ENCODE measurements at regions not wholly inside any gene's neighbourhood (a gene's known extent, or its start where the extent isn't known, plus 50 kb on each side); places are given as distances from the start of the nearest gene placed in this dataset.

DNA sequence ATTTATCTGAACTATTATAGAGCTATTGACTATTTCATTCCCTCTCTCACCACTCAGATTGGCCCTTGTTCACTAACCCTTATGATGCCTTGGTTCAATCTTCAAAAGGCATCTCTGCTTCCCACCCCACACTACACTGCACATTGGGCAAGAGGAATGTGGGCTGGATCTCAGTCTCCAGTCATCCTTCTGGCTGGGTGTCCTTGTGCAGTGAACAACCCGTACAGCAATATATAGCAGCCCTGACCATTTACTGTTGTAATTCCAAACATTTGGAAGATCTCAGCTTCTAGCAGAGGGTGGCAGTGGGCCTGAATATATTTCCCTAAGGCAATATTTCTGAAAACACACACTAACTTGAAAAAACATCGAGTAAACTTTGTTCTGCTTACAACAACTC lies 199.2 kb upstream of the GDNF start:
- H3K9me3 Mint-ChIP-seq, result no peaks in the 10 kb centered on the region
- TF ChIP-seq, protein P1, sequence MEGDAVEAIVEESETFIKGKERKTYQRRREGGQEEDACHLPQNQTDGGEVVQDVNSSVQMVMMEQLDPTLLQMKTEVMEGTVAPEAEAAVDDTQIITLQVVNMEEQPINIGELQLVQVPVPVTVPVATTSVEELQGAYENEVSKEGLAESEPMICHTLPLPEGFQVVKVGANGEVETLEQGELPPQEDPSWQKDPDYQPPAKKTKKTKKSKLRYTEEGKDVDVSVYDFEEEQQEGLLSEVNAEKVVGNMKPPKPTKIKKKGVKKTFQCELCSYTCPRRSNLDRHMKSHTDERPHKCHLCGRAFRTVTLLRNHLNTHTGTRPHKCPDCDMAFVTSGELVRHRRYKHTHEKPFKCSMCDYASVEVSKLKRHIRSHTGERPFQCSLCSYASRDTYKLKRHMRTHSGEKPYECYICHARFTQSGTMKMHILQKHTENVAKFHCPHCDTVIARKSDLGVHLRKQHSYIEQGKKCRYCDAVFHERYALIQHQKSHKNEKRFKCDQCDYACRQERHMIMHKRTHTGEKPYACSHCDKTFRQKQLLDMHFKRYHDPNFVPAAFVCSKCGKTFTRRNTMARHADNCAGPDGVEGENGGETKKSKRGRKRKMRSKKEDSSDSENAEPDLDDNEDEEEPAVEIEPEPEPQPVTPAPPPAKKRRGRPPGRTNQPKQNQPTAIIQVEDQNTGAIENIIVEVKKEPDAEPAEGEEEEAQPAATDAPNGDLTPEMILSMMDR (conservative IDR thresholded peaks at IDR 0.05; ENCODE audit: low read depth in 2 of 2), result no peak
- TF ChIP-seq ZNF114 (CRISPR knock-in tag; IDR thresholded peaks at IDR 0.05), result no peak
- ATAC-seq, result no peak

DNA sequence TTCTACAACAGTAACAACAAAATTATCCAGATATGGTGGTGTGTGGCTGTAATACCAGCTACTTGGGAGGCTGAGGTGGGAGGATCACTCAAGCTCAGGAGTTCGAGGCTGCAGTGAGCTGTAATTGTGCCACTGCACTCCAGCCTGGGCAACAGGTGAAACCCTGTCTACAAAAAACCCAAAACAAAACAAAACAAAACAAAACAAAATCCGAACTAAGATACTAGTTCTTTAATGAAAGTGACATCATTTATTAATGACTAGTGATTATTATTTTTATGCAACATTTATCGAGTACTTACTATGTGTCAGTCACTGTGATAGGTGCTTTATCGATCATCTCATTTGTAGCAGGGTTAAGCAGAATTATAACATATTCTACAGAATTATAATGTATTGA lies 196.9 kb upstream of the GDNF start:
- H3K4me1 Mint-ChIP-seq, result 0 out of 3 replicates have a peak, but pooled peaks cover 5% of the 10 kb centered on the region
- no peak overlapping the region for H3K4me3 Mint-ChIP-seq
- Histone ChIP-seq H4K20me1 (replicated peaks; ENCODE audit: insufficient read depth) (no peaks in the 10 kb centered on the region), H3K4me3 (no peak overlapping the region), H3K9me2 (ENCODE audit: insufficient read depth) (no peaks in the 10 kb centered on the region; the same call in 1 of the 2 replicates), H3K4me1 (ENCODE audit: insufficient read depth) (0 out of 2 replicates have a peak, but pooled peaks cover 7% of the 10 kb centered on the region), H2AFZ (no peak overlapping the region), H3K27me3 (ENCODE audit: insufficient read depth) (no peaks in the 10 kb centered on the region), H3K27ac (ENCODE audit: low read depth) (no peak overlapping the region), H3K36me3 (ENCODE audit: insufficient read depth) (no peaks in the 10 kb centered on the region), H3K4me2 (no peak overlapping the region), H3F3A (replicated peaks; ENCODE audit: low read depth) (no peaks in the 10 kb centered on the region), H3K79me2 (replicated peaks; ENCODE audit: insufficient read depth) (no peaks in the 10 kb centered on the region)
- TF ChIP-seq EZH2phosphoT487 (IDR thresholded peaks at IDR 0.05; ENCODE audit: unreplicated experiment) (no peak), EZH2 (IDR thresholded peaks at IDR 0.05; ENCODE audit: low read depth, unreplicated experiment) (no peak), ZNF114 (CRISPR knock-in tag; IDR thresholded peaks at IDR 0.05) (no peak), STAT1 (IDR thresholded peaks at IDR 0.05; ENCODE audit: unreplicated experiment) (no peak), ZNF331 (CRISPR knock-in tag; IDR thresholded peaks at IDR 0.05; ENCODE audit: low read depth) (no peak), POLR2AphosphoS5 (IDR thresholded peaks at IDR 0.05; ENCODE audit: low read depth) (no peak), NANOG (IDR thresholded peaks at IDR 0.05; ENCODE audit: borderline replicate concordance) (no peak), CREB1 (CRISPR knock-in tag; IDR thresholded peaks at IDR 0.05; ENCODE audit: low read depth) (no peak)
- TF ChIP-seq, protein P2, sequence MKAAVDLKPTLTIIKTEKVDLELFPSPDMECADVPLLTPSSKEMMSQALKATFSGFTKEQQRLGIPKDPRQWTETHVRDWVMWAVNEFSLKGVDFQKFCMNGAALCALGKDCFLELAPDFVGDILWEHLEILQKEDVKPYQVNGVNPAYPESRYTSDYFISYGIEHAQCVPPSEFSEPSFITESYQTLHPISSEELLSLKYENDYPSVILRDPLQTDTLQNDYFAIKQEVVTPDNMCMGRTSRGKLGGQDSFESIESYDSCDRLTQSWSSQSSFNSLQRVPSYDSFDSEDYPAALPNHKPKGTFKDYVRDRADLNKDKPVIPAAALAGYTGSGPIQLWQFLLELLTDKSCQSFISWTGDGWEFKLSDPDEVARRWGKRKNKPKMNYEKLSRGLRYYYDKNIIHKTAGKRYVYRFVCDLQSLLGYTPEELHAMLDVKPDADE (IDR thresholded peaks at IDR 0.05), result no peak
- H3K27me3 Mint-ChIP-seq (ENCODE audit: insufficient read depth, low read depth, poor library complexity), result peaks cover 6% of the 10 kb centered on the region
- no peaks in the 10 kb centered on the region for H3K36me3 Mint-ChIP-seq (ENCODE audit: low read depth)
- DNase-seq (ENCODE audit: low spot score) (no peak), ATAC-seq (no peak)
- no peak overlapping the region for H3K27ac Mint-ChIP-seq
- no peaks in the 10 kb centered on the region for H3K9me3 Mint-ChIP-seq

More for the DNA sequence above, 199.2 kb upstream of the GDNF start:
- no peak overlapping the region for H3K27ac ChIP-seq (ENCODE audit: low read depth)
- H3K27me3 ChIP-seq (ENCODE audit: insufficient read depth), result no peaks in the 10 kb centered on the region
- H3K36me3 ChIP-seq (ENCODE audit: insufficient read depth), result no peaks in the 10 kb centered on the region
- no peaks in the 10 kb centered on the region for H3K9me2 ChIP-seq (ENCODE audit: insufficient read depth)
- H3K4me1 Mint-ChIP-seq, result 0 out of 3 replicates have a peak, but pooled peaks cover 5% of the 10 kb centered on the region
- H2AFZ ChIP-seq, result no peak overlapping the region
- H3K36me3 Mint-ChIP-seq (ENCODE audit: low read depth), result no peaks in the 10 kb centered on the region
- no peaks in the 10 kb centered on the region for H3K79me2 ChIP-seq (replicated peaks; ENCODE audit: insufficient read depth)
- no peak overlapping the region for H3K4me3 Mint-ChIP-seq
- H3K27ac Mint-ChIP-seq, result no peak overlapping the region
- 0 out of 2 replicates have a peak, but pooled peaks cover 4% of the 10 kb centered on the region for H3K4me1 ChIP-seq (ENCODE audit: insufficient read depth)
- no peaks in the 10 kb centered on the region for H3F3A ChIP-seq (replicated peaks; ENCODE audit: low read depth)
- no peak overlapping the region for H3K4me2 ChIP-seq
- DNase-seq (ENCODE audit: low spot score), result no peak
- H4K20me1 ChIP-seq (replicated peaks; ENCODE audit: insufficient read depth), result no peaks in the 10 kb centered on the region
- no peak overlapping the region for H3K4me3 ChIP-seq
- H3K27me3 Mint-ChIP-seq (ENCODE audit: insufficient read depth, low read depth, poor library complexity), result peaks cover 6% of the 10 kb centered on the region
